HL-60 (cell line): ENCODE measurements at regions not wholly inside any gene's neighbourhood (a gene's known extent, or its start where the extent isn't known, plus 50 kb on each side); places are given as distances from the start of the nearest gene placed in this dataset.

Source experiments
- GABPA ChIP-seq: IDR thresholded peaks from 2 replicates; pipeline ENCODE4 v1.6.1; 2012; ENCODE audit warnings: low read depth
- POLR2AphosphoS5 ChIP-seq: IDR thresholded peaks from 2 replicates; pipeline ENCODE4 v1.6.1; 2012; ENCODE audit warnings: low read depth
- REST ChIP-seq: IDR thresholded peaks from 2 replicates; pipeline ENCODE4 v1.6.1; 2012; ENCODE audit warnings: low read depth; ENCODE audit not compliant: insufficient replicate concordance
- SPI1 ChIP-seq: IDR thresholded peaks from 2 replicates; pipeline ENCODE4 v1.6.1; 2012; ENCODE audit warnings: low read depth, mild to moderate bottlenecking, borderline replicate concordance
- TF ChIP-seq, protein P1 (sequence below): IDR thresholded peaks from one replicate; pipeline ENCODE4 v1.5.1; 2011; ENCODE audit warnings: low read length, control low read depth, inconsistent platforms; ENCODE audit not compliant: insufficient read depth

GRCh38 chr18:45551142-45551815, 64.0 kb upstream of the SLC14A2 start:
- TF ChIP-seq, protein P1, sequence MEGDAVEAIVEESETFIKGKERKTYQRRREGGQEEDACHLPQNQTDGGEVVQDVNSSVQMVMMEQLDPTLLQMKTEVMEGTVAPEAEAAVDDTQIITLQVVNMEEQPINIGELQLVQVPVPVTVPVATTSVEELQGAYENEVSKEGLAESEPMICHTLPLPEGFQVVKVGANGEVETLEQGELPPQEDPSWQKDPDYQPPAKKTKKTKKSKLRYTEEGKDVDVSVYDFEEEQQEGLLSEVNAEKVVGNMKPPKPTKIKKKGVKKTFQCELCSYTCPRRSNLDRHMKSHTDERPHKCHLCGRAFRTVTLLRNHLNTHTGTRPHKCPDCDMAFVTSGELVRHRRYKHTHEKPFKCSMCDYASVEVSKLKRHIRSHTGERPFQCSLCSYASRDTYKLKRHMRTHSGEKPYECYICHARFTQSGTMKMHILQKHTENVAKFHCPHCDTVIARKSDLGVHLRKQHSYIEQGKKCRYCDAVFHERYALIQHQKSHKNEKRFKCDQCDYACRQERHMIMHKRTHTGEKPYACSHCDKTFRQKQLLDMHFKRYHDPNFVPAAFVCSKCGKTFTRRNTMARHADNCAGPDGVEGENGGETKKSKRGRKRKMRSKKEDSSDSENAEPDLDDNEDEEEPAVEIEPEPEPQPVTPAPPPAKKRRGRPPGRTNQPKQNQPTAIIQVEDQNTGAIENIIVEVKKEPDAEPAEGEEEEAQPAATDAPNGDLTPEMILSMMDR = no peak
- TF ChIP-seq POLR2AphosphoS5 (no peak), SPI1 (peak; percentile 100), GABPA (no peak), REST (no peak)
